GM19328 (cell line): ENCODE measurements at regions not wholly inside any gene's neighbourhood (a gene's known extent, or its start where the extent isn't known, plus 50 kb on each side); places are given as distances from the start of the nearest gene placed in this dataset.

Experiments used
- ATAC-seq: cut with Tn5 transposase; IDR thresholded peaks from one replicate; pipeline ENCODE4 v1.9.1; 2021; ENCODE audit warnings: mild to moderate bottlenecking, moderate library complexity; ENCODE audit not compliant: unreplicated experiment

- ATAC-seq, result no peak
Measured at GRCh38 chr2:221051162-221051561, 520.9 kb downstream of the EPHA4 start.

- no peak for ATAC-seq
Measured at GRCh38 chr2:221060376-221060775, 511.7 kb downstream of the EPHA4 start.

GRCh38 chr2:221063568-221063967, 508.5 kb downstream of the EPHA4 start:
- ATAC-seq, result no peak

GRCh38 chr2:221064058-221064854, 507.8 kb downstream of the EPHA4 start:
- ATAC-seq, result no peak

GRCh38 chr2:221064880-221065279, 507.2 kb downstream of the EPHA4 start:
- no peak for ATAC-seq

GRCh38 chr2:221068123-221068522, 504.0 kb downstream of the EPHA4 start:
- ATAC-seq, result no peak

GRCh38 chr2:221070106-221070505, 502.0 kb downstream of the EPHA4 start:
- no peak for ATAC-seq

GRCh38 chr2:221073326-221074049, 498.6 kb downstream of the EPHA4 start:
- no peak for ATAC-seq

GRCh38 chr2:221074238-221074637, 497.9 kb downstream of the EPHA4 start:
- ATAC-seq, result no peak

- no peak for ATAC-seq
Measured at GRCh38 chr2:221075203-221075602, 496.9 kb downstream of the EPHA4 start.

- ATAC-seq, result no peak
Measured at GRCh38 chr2:221077251-221077650, 494.9 kb downstream of the EPHA4 start.

GRCh38 chr2:221077799-221078198, 494.3 kb downstream of the EPHA4 start:
- no peak for ATAC-seq

GRCh38 chr2:221085341-221085900, 486.7 kb downstream of the EPHA4 start:
- no peak for ATAC-seq

GRCh38 chr2:221085936-221086335, 486.2 kb downstream of the EPHA4 start:
- ATAC-seq, result no peak

GRCh38 chr2:221087779-221088178, 484.3 kb downstream of the EPHA4 start:
- ATAC-seq, result no peak

GRCh38 chr2:221088506-221088905, 483.6 kb downstream of the EPHA4 start:
- no peak for ATAC-seq

- no peak for ATAC-seq
Measured at GRCh38 chr2:221095356-221095755, 476.7 kb downstream of the EPHA4 start.

- ATAC-seq, result no peak
Measured at GRCh38 chr2:221096706-221097567, 475.2 kb downstream of the EPHA4 start.

GRCh38 chr2:221097568-221097915, 474.6 kb downstream of the EPHA4 start:
- ATAC-seq, result no peak

GRCh38 chr2:221097949-221098348, 474.2 kb downstream of the EPHA4 start:
- no peak for ATAC-seq

- ATAC-seq, result no peak
Measured at GRCh38 chr2:221100467-221101089, 471.5 kb downstream of the EPHA4 start.
